Endothelial cell of umbilical vein (primary cell): ENCODE measurements at regions not wholly inside any gene's neighbourhood (a gene's known extent, or its start where the extent isn't known, plus 50 kb on each side); places are given as distances from the start of the nearest gene placed in this dataset.

ENCODE experiments used
- BruUV-seq: library from RNA; stranded (reverse); fragments of 400-500 nt; replicated peaks from 2 replicates; lab custom pipeline; 2021; lab: Mats Ljungman, UMichigan
- CTCF ChIA-PET: fragments of 300-600, 350-600 bp; sonication (Branson Sonifier 250); formaldehyde crosslinking; loops from one replicate; lab custom pipeline; 2021; ENCODE audit warnings: antibody characterized with exemption, inconsistent platforms; lab: Charles Lee
- POLR2A ChIA-PET: fragments of 300-600, 350-600 bp; sonication (Branson Sonifier 250); formaldehyde crosslinking; loops from one replicate; lab custom pipeline; 2021; ENCODE audit warnings: antibody characterized with exemption, inconsistent platforms; lab: Charles Lee
- DNase-seq: peaks from one replicate; pipeline ENCODE4 v3.0.0-alpha.2; 2011; ENCODE audit warnings: low read depth, low spot score
- FAIRE-seq: peaks from 2 replicates; lab custom pipeline; 2011; peaks lifted over from hg19 to GRCh38; lab: Jason Lieb, UNC
- H2AFZ ChIP-seq: 2 replicates; pipeline ENCODE4 v1.6.0; 2012; ENCODE audit warnings: low read depth, low read length, control low read depth, inconsistent platforms
- H3K27ac ChIP-seq: 2 replicates; pipeline ENCODE4 v1.5.1; 2011; ENCODE audit warnings: low read depth, mild to moderate bottlenecking, control low read depth, low read length, moderate library complexity; ENCODE audit not compliant: insufficient read depth
- H3K27me3 ChIP-seq, 2 experiments: 2 replicates each; pipeline versions ENCODE4 v1.6.0 to v1.6.1; 2011; ENCODE audit warnings: low read length in 2 of 2, mixed read lengths in 1 of 2; ENCODE audit not compliant: control insufficient read depth in 2 of 2, insufficient read depth in 2 of 2
- H3K36me3 ChIP-seq, 2 experiments: 2 replicates in 1 of 2; 3 replicates in 1 of 2; pipeline ENCODE4 v1.5.1; 2011; ENCODE audit warnings: low read length in 2 of 2, mild to moderate bottlenecking in 1 of 2, moderate library complexity in 1 of 2; ENCODE audit not compliant: control insufficient read depth in 2 of 2, insufficient read depth in 2 of 2; ENCODE audit errors: extremely low read depth in 1 of 2
- H3K4me1 ChIP-seq: 3 replicates; pipeline ENCODE4 v1.5.1; 2011; ENCODE audit warnings: mild to moderate bottlenecking, low read length; ENCODE audit not compliant: control insufficient read depth, insufficient read depth; ENCODE audit errors: extremely low read depth
- H3K4me2 ChIP-seq: 2 replicates; pipeline ENCODE4 v1.6.1; 2011; ENCODE audit warnings: low read length, control low read depth, mixed read lengths; ENCODE audit not compliant: insufficient read depth
- H3K4me3 ChIP-seq, 3 experiments: fragments of 200-600 bp in 1 of 3; sonication (generic), shearing (Covaris generic) in 1 of 3; replicated peaks in 1 of 3; 2 replicates each; pipeline ENCODE4 v1.5.1; 2011 to 2016; ENCODE audit warnings: control low read depth in 3 of 3, low read length in 3 of 3, mild to moderate bottlenecking in 2 of 3, inconsistent platforms in 1 of 3, low read depth in 1 of 3, moderate library complexity in 1 of 3; ENCODE audit not compliant: insufficient read depth in 1 of 3
- H3K79me2 ChIP-seq: 2 replicates; pipeline ENCODE4 v1.6.0; 2012; ENCODE audit warnings: low read length, inconsistent platforms; ENCODE audit not compliant: control insufficient read depth, insufficient read depth
- H3K9ac ChIP-seq: replicated peaks from 2 replicates; pipeline ENCODE3; 2011; ENCODE audit warnings: low read length, control low read depth; ENCODE audit not compliant: insufficient read depth; ENCODE audit errors: extremely low read depth
- H3K9me1 ChIP-seq: replicated peaks from 3 replicates; pipeline ENCODE4 v1.6.0; 2011; ENCODE audit warnings: mild to moderate bottlenecking, low read length; ENCODE audit not compliant: control insufficient read depth, insufficient read depth; ENCODE audit errors: extremely low read depth
- H3K9me3 ChIP-seq: replicated peaks from 2 replicates; pipeline ENCODE4 v1.5.1; 2012; ENCODE audit warnings: low read length, inconsistent platforms; ENCODE audit not compliant: control insufficient read depth, insufficient read depth
- H4K20me1 ChIP-seq: replicated peaks from 2 replicates; pipeline ENCODE3; 2011; ENCODE audit warnings: mild to moderate bottlenecking, low read length; ENCODE audit not compliant: control insufficient read depth, insufficient read depth; ENCODE audit errors: extremely low read depth
- CTCF ChIP-seq, 2 donors: IDR thresholded peaks; 1 replicate in 1 of 2; 2 replicates in 1 of 2; pipeline ENCODE4 v1.5.1; 2011; ENCODE audit warnings: low read length in 2 of 2, mild to moderate bottlenecking in 2 of 2, moderate library complexity in 2 of 2, control low read depth in 1 of 2, inconsistent platforms in 1 of 2, low read depth in 1 of 2; ENCODE audit not compliant: insufficient read depth in 1 of 2; ENCODE audit errors: extremely low read depth in 1 of 2
- EZH2 ChIP-seq: IDR thresholded peaks from 2 replicates; pipeline ENCODE4 v1.6.1; 2012; ENCODE audit warnings: borderline replicate concordance, low read depth, mild to moderate bottlenecking, moderate library complexity, low read length, inconsistent platforms; ENCODE audit not compliant: severe bottlenecking
- FOS ChIP-seq: IDR thresholded peaks from 2 replicates; pipeline ENCODE4 v1.6.1; 2011; ENCODE audit warnings: mild to moderate bottlenecking, low read length, moderate library complexity, borderline replicate concordance; ENCODE audit not compliant: insufficient read depth
- GATA2 ChIP-seq: IDR thresholded peaks from 2 replicates; pipeline ENCODE4 v1.7.0; 2011; ENCODE audit warnings: low read depth, mild to moderate bottlenecking, moderate library complexity, mixed read lengths, low read length; ENCODE audit not compliant: insufficient read length, insufficient read depth
- JUN ChIP-seq: IDR thresholded peaks from 2 replicates; pipeline ENCODE4 v1.6.1; 2011; ENCODE audit warnings: borderline replicate concordance, low read depth; ENCODE audit not compliant: insufficient read length, insufficient read depth
- MYC ChIP-seq: IDR thresholded peaks from one replicate; pipeline ENCODE4 v1.6.1; 2011; ENCODE audit warnings: mild to moderate bottlenecking, low read depth, low read length
- POLR2A ChIP-seq: IDR thresholded peaks from 2 replicates; pipeline ENCODE4 v1.6.1; 2012; ENCODE audit warnings: low read depth, mild to moderate bottlenecking, control low read depth, low read length
- POLR2AphosphoS5 ChIP-seq: IDR thresholded peaks from 2 replicates; pipeline ENCODE4 v1.6.1; 2012; ENCODE audit warnings: low read depth, mild to moderate bottlenecking, control low read depth, low read length, moderate library complexity; ENCODE audit not compliant: insufficient read depth
- dilution Hi-C: fragments of 300-500 bp; cut with MboI; formaldehyde crosslinking; loops from one replicate; pipeline ENCODE4 v1.15.0; 2019; ENCODE audit warnings: low sequenced_read_pairs; ENCODE audit not compliant: extremely low pct_ligation_motif_present
- intact Hi-C: fragments of 100-400 bp; cut with micrococcal nuclease; formaldehyde crosslinking; loops from one replicate; pipeline ENCODE4 v1.10.0; 2022
- TF ChIP-seq, protein P1 (sequence below): IDR thresholded peaks from 2 replicates; pipeline ENCODE4 v1.6.1; 2011; ENCODE audit not compliant: insufficient read depth, insufficient read length

DNA sequence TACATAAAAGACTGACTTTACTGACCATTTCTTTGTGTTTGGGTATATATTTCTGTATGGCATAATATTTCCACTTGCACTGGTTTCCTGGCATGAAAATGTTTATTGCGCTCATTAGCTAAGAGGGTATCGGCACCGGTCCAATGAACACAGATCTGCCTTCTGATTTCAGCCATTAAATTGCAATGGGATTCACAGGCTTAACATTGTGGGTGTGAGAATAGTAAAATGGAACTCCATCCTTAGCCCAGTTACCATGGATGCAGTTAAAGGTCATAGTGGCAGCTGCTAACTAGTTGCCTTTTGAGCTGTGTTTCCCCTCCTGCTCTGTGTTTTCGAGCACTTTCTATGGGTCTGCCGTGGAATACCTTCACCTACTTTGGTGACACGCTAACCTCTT, 352.6 kb upstream of the POU3F3 start:
- BruUV-seq: no TSS peak
- Histone ChIP-seq H3K27ac (no peak overlapping the region), H3K9me3 (peaks cover 5% of the 10 kb centered on the region), H3K79me2 (no peaks in the 10 kb centered on the region), H2AFZ (no peak overlapping the region), H4K20me1 (no peaks in the 10 kb centered on the region), H3K4me3 (no peak overlapping the region), H3K36me3 (no peaks in the 10 kb centered on the region), H3K9me1 (no peaks in the 10 kb centered on the region), H3K9ac (no peak overlapping the region), H3K27me3 (no peaks in the 10 kb centered on the region), H3K4me1 (no peaks in the 10 kb centered on the region), H3K4me2 (no peak overlapping the region)
- dilution Hi-C loops: no loop called here
- intact Hi-C loops: no loop called here
- FAIRE-seq (no peak), DNase-seq (no peak)
- CTCF ChIA-PET: interaction anchor here (1.5 kb wide), 1 partner anchor 15 kb away, joined by 3 read pairs; no protein-coding TSS in a partner anchor
- POLR2A ChIA-PET: no interaction called here
- TF ChIP-seq MYC: no peak
- TF ChIP-seq CTCF (IDR thresholded peaks at IDR 0.05; ENCODE audit: extremely low read depth in 1 of 2, insufficient read depth in 1 of 2, low read depth in 1 of 2, low read length in 2 of 2): no peak
- no peak for TF ChIP-seq POLR2AphosphoS5
- TF ChIP-seq FOS: no peak
- TF ChIP-seq EZH2: no peak
- no peak for TF ChIP-seq JUN
- TF ChIP-seq GATA2: no peak
- TF ChIP-seq, protein P1, sequence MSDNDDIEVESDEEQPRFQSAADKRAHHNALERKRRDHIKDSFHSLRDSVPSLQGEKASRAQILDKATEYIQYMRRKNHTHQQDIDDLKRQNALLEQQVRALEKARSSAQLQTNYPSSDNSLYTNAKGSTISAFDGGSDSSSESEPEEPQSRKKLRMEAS: no peak
- no peak for TF ChIP-seq POLR2A
